Fibroblast of lung (primary cell): ENCODE measurements at regions not wholly inside any gene's neighbourhood (a gene's known extent, or its start where the extent isn't known, plus 50 kb on each side); places are given as distances from the start of the nearest gene placed in this dataset.
"Not testable (repeated sequence)": the region's sequence is repeated elsewhere in the genome, so short reads cannot be mapped to it uniquely, and the experiment has no call there.

Source experiments
- EZH2 ChIP-seq: IDR thresholded peaks from 2 replicates; pipeline ENCODE4 v1.5.1; 2012; ENCODE audit warnings: low read length, control low read depth, mild to moderate bottlenecking; ENCODE audit errors: missing control alignments
- TF ChIP-seq, protein P1 (sequence below), 2 donors: IDR thresholded peaks in 1 of 2; conservative IDR thresholded peaks in 1 of 2; 1 replicate in 1 of 2; 2 replicates in 1 of 2; pipeline ENCODE4 v1.5.1; 2011 to 2012; ENCODE audit warnings: low read length in 2 of 2, control low read depth in 1 of 2, inconsistent platforms in 1 of 2, low read depth in 1 of 2, mild to moderate bottlenecking in 1 of 2

DNA sequence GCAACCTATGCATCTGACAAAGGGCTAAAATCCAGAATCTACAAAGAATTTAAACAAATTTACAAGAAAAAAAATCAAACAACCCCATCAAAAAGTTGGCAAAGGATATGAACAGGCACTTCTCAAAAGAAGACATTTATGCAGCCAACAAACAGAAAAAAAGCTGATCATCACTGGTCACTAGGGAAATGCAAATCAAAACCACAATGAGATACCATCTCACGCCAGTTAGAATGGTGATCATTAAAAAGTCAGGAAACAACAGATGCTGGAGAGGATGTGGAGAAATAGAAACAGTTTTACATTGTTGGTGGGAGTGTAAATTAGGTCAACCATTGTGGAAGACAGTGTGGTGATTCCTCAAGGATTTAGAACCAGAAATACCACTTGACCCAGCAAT lies 229.6 kb upstream of the KITLG start:
- TF ChIP-seq, protein P1, sequence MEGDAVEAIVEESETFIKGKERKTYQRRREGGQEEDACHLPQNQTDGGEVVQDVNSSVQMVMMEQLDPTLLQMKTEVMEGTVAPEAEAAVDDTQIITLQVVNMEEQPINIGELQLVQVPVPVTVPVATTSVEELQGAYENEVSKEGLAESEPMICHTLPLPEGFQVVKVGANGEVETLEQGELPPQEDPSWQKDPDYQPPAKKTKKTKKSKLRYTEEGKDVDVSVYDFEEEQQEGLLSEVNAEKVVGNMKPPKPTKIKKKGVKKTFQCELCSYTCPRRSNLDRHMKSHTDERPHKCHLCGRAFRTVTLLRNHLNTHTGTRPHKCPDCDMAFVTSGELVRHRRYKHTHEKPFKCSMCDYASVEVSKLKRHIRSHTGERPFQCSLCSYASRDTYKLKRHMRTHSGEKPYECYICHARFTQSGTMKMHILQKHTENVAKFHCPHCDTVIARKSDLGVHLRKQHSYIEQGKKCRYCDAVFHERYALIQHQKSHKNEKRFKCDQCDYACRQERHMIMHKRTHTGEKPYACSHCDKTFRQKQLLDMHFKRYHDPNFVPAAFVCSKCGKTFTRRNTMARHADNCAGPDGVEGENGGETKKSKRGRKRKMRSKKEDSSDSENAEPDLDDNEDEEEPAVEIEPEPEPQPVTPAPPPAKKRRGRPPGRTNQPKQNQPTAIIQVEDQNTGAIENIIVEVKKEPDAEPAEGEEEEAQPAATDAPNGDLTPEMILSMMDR (conservative IDR thresholded peaks at IDR 0.05 in 1 of 2, IDR thresholded peaks at IDR 0.05 in 1 of 2; ENCODE audit: low read depth in 1 of 2, low read length in 2 of 2) = not testable (repeated sequence)
- TF ChIP-seq EZH2 = not testable (repeated sequence)
